Liver (tissue), 8 donors: ENCODE measurements at regions not wholly inside any gene's neighbourhood (a gene's known extent, or its start where the extent isn't known, plus 50 kb on each side); places are given as distances from the start of the nearest gene placed in this dataset.

Experiments
- DNase-seq: peaks from one replicate; pipeline ENCODE4 v3.0.0-alpha.2; 2017; ENCODE audit warnings: low spot score
- H3K27ac ChIP-seq, 2 donors: one replicate each; pipeline ENCODE4 v1.7.0; 2013; ENCODE audit warnings: inconsistent platforms in 2 of 2, low read length in 2 of 2, control low read depth in 1 of 2, low read depth in 1 of 2, mild to moderate bottlenecking in 1 of 2
- H3K27me3 ChIP-seq, 4 donors: one replicate each; pipeline versions ENCODE4 v1.6.1 to v1.7.0; 2013; ENCODE audit warnings: low read length in 3 of 4, inconsistent platforms in 1 of 4, mild to moderate bottlenecking in 1 of 4, moderate library complexity in 1 of 4; ENCODE audit not compliant: control insufficient read depth in 4 of 4, insufficient read depth in 4 of 4
- H3K36me3 ChIP-seq, 4 donors: one replicate each; pipeline versions ENCODE4 v1.6.1 to v1.7.0; 2013; ENCODE audit warnings: low read length in 3 of 4, mild to moderate bottlenecking in 3 of 4, low read depth in 1 of 4, moderate library complexity in 1 of 4; ENCODE audit not compliant: control insufficient read depth in 4 of 4, insufficient read depth in 3 of 4
- H3K4me1 ChIP-seq, 4 donors: one replicate each; pipeline versions ENCODE4 v1.6.1 to v1.7.0; 2013; ENCODE audit warnings: low read length in 3 of 4, mild to moderate bottlenecking in 3 of 4, moderate library complexity in 1 of 4; ENCODE audit not compliant: control insufficient read depth in 4 of 4, insufficient read depth in 4 of 4
- H3K4me3 ChIP-seq, 3 donors: one replicate each; pipeline versions ENCODE4 v1.6.1 to v1.7.0; 2013; ENCODE audit warnings: low read length in 3 of 3, control low read depth in 1 of 3, low read depth in 1 of 3, mild to moderate bottlenecking in 1 of 3
- H3K9ac ChIP-seq, 2 donors: one replicate each; pipeline ENCODE4 v1.7.0; 2013; ENCODE audit warnings: low read length in 2 of 2, mild to moderate bottlenecking in 2 of 2, moderate library complexity in 2 of 2, control low read depth in 1 of 2, low read depth in 1 of 2
- H3K9me3 ChIP-seq, 4 donors: one replicate each; pipeline versions ENCODE4 v1.6.1 to v1.7.0; 2013; ENCODE audit warnings: low read length in 3 of 4; ENCODE audit not compliant: control insufficient read depth in 4 of 4
- EGR1 ChIP-seq, 2 donors: IDR thresholded peaks; 2 replicates each; pipeline ENCODE4 v1.6.1; 2016 to 2018; ENCODE audit warnings: antibody characterized with exemption in 2 of 2, low read depth in 2 of 2
- FOXA1 ChIP-seq: IDR thresholded peaks from 2 replicates; pipeline ENCODE4 v1.6.1; 2016; ENCODE audit warnings: antibody characterized with exemption
- FOXA2 ChIP-seq: IDR thresholded peaks from 2 replicates; pipeline ENCODE4 v1.6.1; 2016; ENCODE audit warnings: antibody characterized with exemption
- GABPA ChIP-seq, 2 donors: IDR thresholded peaks in 1 of 2; conservative IDR thresholded peaks in 1 of 2; 2 replicates each; pipeline ENCODE4 v1.6.1; 2016; ENCODE audit warnings: antibody characterized with exemption in 2 of 2, mild to moderate bottlenecking in 1 of 2, moderate library complexity in 1 of 2
- HNF4A ChIP-seq, 2 donors: conservative IDR thresholded peaks; 2 replicates each; pipeline ENCODE4 v1.6.1; 2016; ENCODE audit warnings: antibody characterized with exemption in 2 of 2, mild to moderate bottlenecking in 2 of 2
- HNF4G ChIP-seq: IDR thresholded peaks from 2 replicates; pipeline ENCODE4 v1.6.1; 2016; ENCODE audit warnings: antibody characterized with exemption
- JUND ChIP-seq, 2 donors: IDR thresholded peaks; 2 replicates each; pipeline ENCODE4 v1.6.1; 2016; ENCODE audit warnings: antibody characterized with exemption in 2 of 2
- NR2F2 ChIP-seq: IDR thresholded peaks from 2 replicates; pipeline ENCODE4 v1.6.1; 2016; ENCODE audit warnings: antibody characterized with exemption
- RAD21 ChIP-seq, 2 donors: IDR thresholded peaks; 2 replicates each; pipeline ENCODE4 v1.6.1; 2016; ENCODE audit warnings: antibody characterized with exemption in 2 of 2, mild to moderate bottlenecking in 2 of 2
- RXRA ChIP-seq, 2 donors: IDR thresholded peaks; 2 replicates each; pipeline ENCODE4 v1.6.1; 2017 to 2018; ENCODE audit warnings: antibody characterized with exemption in 2 of 2, mild to moderate bottlenecking in 1 of 2
- SP1 ChIP-seq: IDR thresholded peaks from 2 replicates; pipeline ENCODE4 v1.6.1; 2018; ENCODE audit warnings: antibody characterized with exemption, mild to moderate bottlenecking
- TAF1 ChIP-seq: conservative IDR thresholded peaks from 2 replicates; pipeline ENCODE4 v1.6.1; 2016; ENCODE audit warnings: antibody characterized with exemption, mild to moderate bottlenecking
- YY1 ChIP-seq: IDR thresholded peaks from 2 replicates; pipeline ENCODE4 v1.6.1; 2016; ENCODE audit warnings: antibody characterized with exemption, mild to moderate bottlenecking
- WGBS: extraction: QIAGEN DNeasy Blood & Tissue Kit; methylation state at CpG from one replicate; pipeline ENCODE4 v1.1.7; 2013; 5-methylcytosine and 5-hydroxymethylcytosine counted together
- TF ChIP-seq, protein P1 (sequence below): IDR thresholded peaks from 2 replicates; pipeline ENCODE4 v1.6.1; 2016; ENCODE audit warnings: antibody characterized with exemption, mild to moderate bottlenecking
- TF ChIP-seq, protein P2 (sequence below): IDR thresholded peaks from 2 replicates; pipeline ENCODE4 v1.6.1; 2016; ENCODE audit warnings: antibody characterized with exemption
- TF ChIP-seq, protein P3 (sequence below): IDR thresholded peaks from 2 replicates; pipeline ENCODE4 v1.6.1; 2016; ENCODE audit warnings: antibody characterized with exemption
- TF ChIP-seq, protein P4 (sequence below): IDR thresholded peaks from 2 replicates; pipeline ENCODE4 v1.6.1; 2016; ENCODE audit warnings: antibody characterized with exemption
- TF ChIP-seq, protein P5 (sequence below): fragments of 150-350 bp; IDR thresholded peaks from 2 replicates; pipeline ENCODE4 v1.5.1; 2017; ENCODE audit warnings: improper control_type of control experiment, low read depth, low read length; ENCODE audit not compliant: missing input control
- donor health status: healthy.
- donor health status: healthy.
- donor health status: healthy.
- donor health status: healthy.
- donor health status: healthy.

DNA sequence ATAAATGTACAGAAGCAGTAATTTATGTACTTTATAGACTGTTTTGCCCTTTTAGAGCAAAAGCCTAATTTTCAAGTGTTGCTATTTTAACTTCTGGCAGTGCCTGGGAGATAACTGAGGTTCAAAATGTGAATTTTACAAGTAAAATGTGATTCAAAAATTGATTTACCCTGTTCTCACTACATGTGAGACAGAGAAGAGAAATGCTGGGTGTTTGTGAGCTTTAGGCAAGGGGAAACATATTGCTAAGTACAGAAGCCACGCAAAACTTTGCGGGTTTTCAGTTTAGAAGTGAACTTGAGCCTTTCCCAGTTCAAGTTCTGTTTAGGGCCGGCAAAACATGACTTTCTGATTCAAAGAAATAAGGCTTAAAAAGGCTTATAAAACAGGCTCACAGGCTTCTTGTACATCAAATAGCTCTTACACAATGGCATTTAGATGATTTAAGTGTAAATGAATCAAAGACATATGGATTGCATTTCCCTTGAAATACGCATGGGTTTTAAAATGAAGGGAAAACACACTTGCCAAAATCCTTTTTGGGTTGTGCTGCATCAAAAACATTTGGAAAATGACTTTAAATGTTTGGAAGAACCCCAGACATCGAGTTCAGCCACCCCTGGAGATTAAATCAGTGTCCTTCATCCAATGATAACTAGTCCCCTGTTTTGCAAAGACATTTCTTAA lies 370.8 kb upstream of the MEF2C start:
- Histone ChIP-seq H3K9me3 (no peaks in the 10 kb centered on the region), H3K27ac (no peak overlapping the region), H3K4me3 (no peak overlapping the region), H3K27me3 (no peaks in the 10 kb centered on the region), H3K9ac (no peak overlapping the region), H3K36me3 (no peaks in the 10 kb centered on the region), H3K4me1 (no peaks in the 10 kb centered on the region)
- DNase-seq, result no peak
- WGBS, result 84% methylated on average over 5 of the region's 5 CpGs
- TF ChIP-seq, protein P1, sequence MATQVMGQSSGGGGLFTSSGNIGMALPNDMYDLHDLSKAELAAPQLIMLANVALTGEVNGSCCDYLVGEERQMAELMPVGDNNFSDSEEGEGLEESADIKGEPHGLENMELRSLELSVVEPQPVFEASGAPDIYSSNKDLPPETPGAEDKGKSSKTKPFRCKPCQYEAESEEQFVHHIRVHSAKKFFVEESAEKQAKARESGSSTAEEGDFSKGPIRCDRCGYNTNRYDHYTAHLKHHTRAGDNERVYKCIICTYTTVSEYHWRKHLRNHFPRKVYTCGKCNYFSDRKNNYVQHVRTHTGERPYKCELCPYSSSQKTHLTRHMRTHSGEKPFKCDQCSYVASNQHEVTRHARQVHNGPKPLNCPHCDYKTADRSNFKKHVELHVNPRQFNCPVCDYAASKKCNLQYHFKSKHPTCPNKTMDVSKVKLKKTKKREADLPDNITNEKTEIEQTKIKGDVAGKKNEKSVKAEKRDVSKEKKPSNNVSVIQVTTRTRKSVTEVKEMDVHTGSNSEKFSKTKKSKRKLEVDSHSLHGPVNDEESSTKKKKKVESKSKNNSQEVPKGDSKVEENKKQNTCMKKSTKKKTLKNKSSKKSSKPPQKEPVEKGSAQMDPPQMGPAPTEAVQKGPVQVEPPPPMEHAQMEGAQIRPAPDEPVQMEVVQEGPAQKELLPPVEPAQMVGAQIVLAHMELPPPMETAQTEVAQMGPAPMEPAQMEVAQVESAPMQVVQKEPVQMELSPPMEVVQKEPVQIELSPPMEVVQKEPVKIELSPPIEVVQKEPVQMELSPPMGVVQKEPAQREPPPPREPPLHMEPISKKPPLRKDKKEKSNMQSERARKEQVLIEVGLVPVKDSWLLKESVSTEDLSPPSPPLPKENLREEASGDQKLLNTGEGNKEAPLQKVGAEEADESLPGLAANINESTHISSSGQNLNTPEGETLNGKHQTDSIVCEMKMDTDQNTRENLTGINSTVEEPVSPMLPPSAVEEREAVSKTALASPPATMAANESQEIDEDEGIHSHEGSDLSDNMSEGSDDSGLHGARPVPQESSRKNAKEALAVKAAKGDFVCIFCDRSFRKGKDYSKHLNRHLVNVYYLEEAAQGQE, result no peak
- TF ChIP-seq SP1 (no peak), RXRA (IDR thresholded peaks at IDR 0.05) (no peak), TAF1 (no peak), GABPA (IDR thresholded peaks at IDR 0.05 in 1 of 2, conservative IDR thresholded peaks at IDR 0.05 in 1 of 2) (no peak), NR2F2 (no peak), RAD21 (IDR thresholded peaks at IDR 0.05) (no peak), YY1 (no peak), HNF4G (no peak), EGR1 (IDR thresholded peaks at IDR 0.05; ENCODE audit: low read depth in 2 of 2) (no peak), FOXA2 (no peak), HNF4A (conservative IDR thresholded peaks at IDR 0.05) (no peak), FOXA1 (no peak), JUND (IDR thresholded peaks at IDR 0.05) (no peak)
- TF ChIP-seq, protein P2, sequence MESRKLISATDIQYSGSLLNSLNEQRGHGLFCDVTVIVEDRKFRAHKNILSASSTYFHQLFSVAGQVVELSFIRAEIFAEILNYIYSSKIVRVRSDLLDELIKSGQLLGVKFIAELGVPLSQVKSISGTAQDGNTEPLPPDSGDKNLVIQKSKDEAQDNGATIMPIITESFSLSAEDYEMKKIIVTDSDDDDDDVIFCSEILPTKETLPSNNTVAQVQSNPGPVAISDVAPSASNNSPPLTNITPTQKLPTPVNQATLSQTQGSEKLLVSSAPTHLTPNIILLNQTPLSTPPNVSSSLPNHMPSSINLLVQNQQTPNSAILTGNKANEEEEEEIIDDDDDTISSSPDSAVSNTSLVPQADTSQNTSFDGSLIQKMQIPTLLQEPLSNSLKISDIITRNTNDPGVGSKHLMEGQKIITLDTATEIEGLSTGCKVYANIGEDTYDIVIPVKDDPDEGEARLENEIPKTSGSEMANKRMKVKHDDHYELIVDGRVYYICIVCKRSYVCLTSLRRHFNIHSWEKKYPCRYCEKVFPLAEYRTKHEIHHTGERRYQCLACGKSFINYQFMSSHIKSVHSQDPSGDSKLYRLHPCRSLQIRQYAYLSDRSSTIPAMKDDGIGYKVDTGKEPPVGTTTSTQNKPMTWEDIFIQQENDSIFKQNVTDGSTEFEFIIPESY, result no peak
- TF ChIP-seq, protein P3, sequence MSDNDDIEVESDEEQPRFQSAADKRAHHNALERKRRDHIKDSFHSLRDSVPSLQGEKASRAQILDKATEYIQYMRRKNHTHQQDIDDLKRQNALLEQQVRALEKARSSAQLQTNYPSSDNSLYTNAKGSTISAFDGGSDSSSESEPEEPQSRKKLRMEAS, result no peak
- TF ChIP-seq, protein P4, sequence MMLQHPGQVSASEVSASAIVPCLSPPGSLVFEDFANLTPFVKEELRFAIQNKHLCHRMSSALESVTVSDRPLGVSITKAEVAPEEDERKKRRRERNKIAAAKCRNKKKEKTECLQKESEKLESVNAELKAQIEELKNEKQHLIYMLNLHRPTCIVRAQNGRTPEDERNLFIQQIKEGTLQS, result no peak
- TF ChIP-seq, protein P5, sequence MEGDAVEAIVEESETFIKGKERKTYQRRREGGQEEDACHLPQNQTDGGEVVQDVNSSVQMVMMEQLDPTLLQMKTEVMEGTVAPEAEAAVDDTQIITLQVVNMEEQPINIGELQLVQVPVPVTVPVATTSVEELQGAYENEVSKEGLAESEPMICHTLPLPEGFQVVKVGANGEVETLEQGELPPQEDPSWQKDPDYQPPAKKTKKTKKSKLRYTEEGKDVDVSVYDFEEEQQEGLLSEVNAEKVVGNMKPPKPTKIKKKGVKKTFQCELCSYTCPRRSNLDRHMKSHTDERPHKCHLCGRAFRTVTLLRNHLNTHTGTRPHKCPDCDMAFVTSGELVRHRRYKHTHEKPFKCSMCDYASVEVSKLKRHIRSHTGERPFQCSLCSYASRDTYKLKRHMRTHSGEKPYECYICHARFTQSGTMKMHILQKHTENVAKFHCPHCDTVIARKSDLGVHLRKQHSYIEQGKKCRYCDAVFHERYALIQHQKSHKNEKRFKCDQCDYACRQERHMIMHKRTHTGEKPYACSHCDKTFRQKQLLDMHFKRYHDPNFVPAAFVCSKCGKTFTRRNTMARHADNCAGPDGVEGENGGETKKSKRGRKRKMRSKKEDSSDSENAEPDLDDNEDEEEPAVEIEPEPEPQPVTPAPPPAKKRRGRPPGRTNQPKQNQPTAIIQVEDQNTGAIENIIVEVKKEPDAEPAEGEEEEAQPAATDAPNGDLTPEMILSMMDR, result no peak
